ENCODE measurements at regions not wholly inside any gene's neighbourhood (a gene's known extent, or its start where the extent isn't known, plus 50 kb on each side); places are given as distances from the start of the nearest gene placed in this dataset.

- Mint-ChIP-seq H3K9me3 (ENCODE audit: unreplicated experiment) (no peaks in the 10 kb centered on the region), H3K27me3 (ENCODE audit: unreplicated experiment) (peaks cover 3% of the 10 kb centered on the region), H3K4me3 (ENCODE audit: unreplicated experiment) (no peak overlapping the region), H3K36me3 (ENCODE audit: unreplicated experiment) (no peaks in the 10 kb centered on the region), H3K27ac (ENCODE audit: unreplicated experiment) (no peak overlapping the region), H3K4me1 (ENCODE audit: unreplicated experiment) (no peaks in the 10 kb centered on the region)
- DNase-seq (ENCODE audit: extremely low spot score, unreplicated experiment) = no peak
- no peak for TF ChIP-seq CTCF (IDR thresholded peaks at IDR 0.05)
Measured at GRCh38 chr1:172813330-172813729, 154.4 kb downstream of the FASLG start.

- H3K9me3 Mint-ChIP-seq (ENCODE audit: unreplicated experiment) = no peaks in the 10 kb centered on the region
- peaks cover 3% of the 10 kb centered on the region for H3K27me3 Mint-ChIP-seq (ENCODE audit: unreplicated experiment)
- DNase-seq (ENCODE audit: extremely low spot score, unreplicated experiment) = no peak
- no peak for TF ChIP-seq CTCF (IDR thresholded peaks at IDR 0.05)
- no peaks in the 10 kb centered on the region for H3K4me1 Mint-ChIP-seq (ENCODE audit: unreplicated experiment)
- no peaks in the 10 kb centered on the region for H3K36me3 Mint-ChIP-seq (ENCODE audit: unreplicated experiment)
- H3K4me3 Mint-ChIP-seq (ENCODE audit: unreplicated experiment) = no peak overlapping the region
- no peak overlapping the region for H3K27ac Mint-ChIP-seq (ENCODE audit: unreplicated experiment)
Measured at GRCh38 chr1:172814428-172814827, 155.5 kb downstream of the FASLG start.

GRCh38 chr1:172815740-172816139, 156.8 kb downstream of the FASLG start:
- no peak for DNase-seq (ENCODE audit: extremely low spot score, unreplicated experiment)
- no peak overlapping the region for H3K4me3 Mint-ChIP-seq (ENCODE audit: unreplicated experiment)
- no peaks in the 10 kb centered on the region for H3K36me3 Mint-ChIP-seq (ENCODE audit: unreplicated experiment)
- H3K27me3 Mint-ChIP-seq (ENCODE audit: unreplicated experiment) = peaks cover 3% of the 10 kb centered on the region
- H3K27ac Mint-ChIP-seq (ENCODE audit: unreplicated experiment) = no peak overlapping the region
- H3K9me3 Mint-ChIP-seq (ENCODE audit: unreplicated experiment) = no peaks in the 10 kb centered on the region
- no peaks in the 10 kb centered on the region for H3K4me1 Mint-ChIP-seq (ENCODE audit: unreplicated experiment)
- TF ChIP-seq CTCF (IDR thresholded peaks at IDR 0.05) = no peak

- H3K4me3 Mint-ChIP-seq (ENCODE audit: unreplicated experiment) = no peak overlapping the region
- H3K36me3 Mint-ChIP-seq (ENCODE audit: unreplicated experiment) = no peaks in the 10 kb centered on the region
- H3K9me3 Mint-ChIP-seq (ENCODE audit: unreplicated experiment) = no peaks in the 10 kb centered on the region
- H3K4me1 Mint-ChIP-seq (ENCODE audit: unreplicated experiment) = peaks cover 12% of the 10 kb centered on the region
- no peak for DNase-seq (ENCODE audit: extremely low spot score, unreplicated experiment)
- H3K27me3 Mint-ChIP-seq (ENCODE audit: unreplicated experiment) = peaks cover 3% of the 10 kb centered on the region
- H3K27ac Mint-ChIP-seq (ENCODE audit: unreplicated experiment) = no peak overlapping the region
- no peak for TF ChIP-seq CTCF (IDR thresholded peaks at IDR 0.05)
Measured at GRCh38 chr1:172818841-172819527, 160.1 kb downstream of the FASLG start.

GRCh38 chr1:172820475-172821158, 161.7 kb downstream of the FASLG start:
- H3K4me3 Mint-ChIP-seq (ENCODE audit: unreplicated experiment) = no peak overlapping the region
- H3K9me3 Mint-ChIP-seq (ENCODE audit: unreplicated experiment) = no peaks in the 10 kb centered on the region
- no peaks in the 10 kb centered on the region for H3K36me3 Mint-ChIP-seq (ENCODE audit: unreplicated experiment)
- H3K27ac Mint-ChIP-seq (ENCODE audit: unreplicated experiment) = no peak overlapping the region
- TF ChIP-seq CTCF (IDR thresholded peaks at IDR 0.05) = no peak
- H3K27me3 Mint-ChIP-seq (ENCODE audit: unreplicated experiment) = peaks cover 3% of the 10 kb centered on the region
- DNase-seq (ENCODE audit: extremely low spot score, unreplicated experiment) = no peak
- H3K4me1 Mint-ChIP-seq (ENCODE audit: unreplicated experiment) = peaks cover 12% of the 10 kb centered on the region
